ENCODE measurements at regions not wholly inside any gene's neighbourhood (a gene's known extent, or its start where the extent isn't known, plus 50 kb on each side); places are given as distances from the start of the nearest gene placed in this dataset.

GRCh38 chr12:72214163-72214562 lies 58.0 kb upstream of the TRHDE start:
- TF ChIP-seq CTCF (conservative IDR thresholded peaks at IDR 0.05; ENCODE audit: low read depth, low read length) (no peak), RFX5 (IDR thresholded peaks at IDR 0.05; ENCODE audit: low read depth, low read length) (no peak), USF2 (IDR thresholded peaks at IDR 0.05; ENCODE audit: low read depth, low read length) (no peak), SMC3 (IDR thresholded peaks at IDR 0.05; ENCODE audit: low read depth, low read length) (no peak), POLR2A (IDR thresholded peaks at IDR 0.05; ENCODE audit: low read depth, low read length) (no peak), MAFK (IDR thresholded peaks at IDR 0.05; ENCODE audit: low read depth, low read length) (no peak), ELK1 (IDR thresholded peaks at IDR 0.05; ENCODE audit: borderline replicate concordance, low read depth, low read length) (no peak), RAD21 (IDR thresholded peaks at IDR 0.05; ENCODE audit: low read length) (no peak), NFE2L2 (IDR thresholded peaks at IDR 0.05; ENCODE audit: low read depth, low read length) (no peak), CHD1 (IDR thresholded peaks at IDR 0.05; ENCODE audit: low read depth, low read length) (no peak)
